ENCODE measurements at regions not wholly inside any gene's neighbourhood (a gene's known extent, or its start where the extent isn't known, plus 50 kb on each side); places are given as distances from the start of the nearest gene placed in this dataset.
A peak's percentile ranks its signal among the peaks of the same experiment; 100 is the strongest.
"Not testable (repeated sequence)": the region's sequence is repeated elsewhere in the genome, so short reads cannot be mapped to it uniquely, and the experiment has no call there.

- DNase-seq (ENCODE audit: low spot score), result no peak
Measured at GRCh38 chr5:60517094-60517694, 182.8 kb downstream of the DEPDC1B start.

GRCh38 chr5:60516688-60517087 lies 183.3 kb downstream of the DEPDC1B start:
- no peak for DNase-seq (ENCODE audit: low spot score)

DNA sequence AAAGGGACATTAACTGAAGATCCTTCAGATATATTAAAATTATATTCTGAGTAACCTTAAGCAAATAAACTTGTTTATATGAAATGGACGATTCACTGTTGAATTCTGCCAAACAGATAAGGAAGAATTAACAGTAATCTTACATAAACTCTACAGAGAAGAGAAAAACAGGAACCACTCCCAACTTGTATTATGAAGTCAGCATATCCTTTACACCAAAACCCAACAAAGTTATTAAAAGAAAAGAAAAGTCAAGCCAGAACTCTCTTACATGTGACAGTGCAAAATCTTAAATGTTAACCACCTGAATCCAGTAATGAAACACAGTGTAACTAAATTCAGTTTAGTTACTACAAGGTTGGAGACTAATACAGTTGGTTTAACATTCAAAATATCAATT lies 185.8 kb downstream of the DEPDC1B start:
- DNase-seq (ENCODE audit: low spot score), result no peak

DNA sequence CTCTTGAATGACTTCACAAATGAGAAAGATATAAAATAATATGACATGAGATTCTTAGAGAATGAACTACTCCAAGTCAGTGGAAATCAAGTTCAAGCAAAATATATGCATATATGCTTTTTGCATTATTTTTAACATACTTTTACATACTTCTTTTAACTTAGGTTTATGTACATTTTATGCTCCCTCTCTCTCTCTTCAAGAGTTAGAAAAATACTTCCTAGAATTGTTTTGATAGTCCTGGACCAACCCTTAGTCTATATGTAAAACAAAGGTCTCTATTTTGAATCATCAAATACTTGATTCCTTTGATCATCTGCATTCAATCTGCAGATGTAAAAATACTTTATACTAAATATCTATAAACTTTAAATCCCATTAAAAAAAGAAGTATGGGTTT lies 187.8 kb downstream of the DEPDC1B start:
- no peak for DNase-seq (ENCODE audit: low spot score)

GRCh38 chr5:60510663-60511062 lies 189.3 kb downstream of the DEPDC1B start:
- no peak for DNase-seq (ENCODE audit: low spot score)

DNA sequence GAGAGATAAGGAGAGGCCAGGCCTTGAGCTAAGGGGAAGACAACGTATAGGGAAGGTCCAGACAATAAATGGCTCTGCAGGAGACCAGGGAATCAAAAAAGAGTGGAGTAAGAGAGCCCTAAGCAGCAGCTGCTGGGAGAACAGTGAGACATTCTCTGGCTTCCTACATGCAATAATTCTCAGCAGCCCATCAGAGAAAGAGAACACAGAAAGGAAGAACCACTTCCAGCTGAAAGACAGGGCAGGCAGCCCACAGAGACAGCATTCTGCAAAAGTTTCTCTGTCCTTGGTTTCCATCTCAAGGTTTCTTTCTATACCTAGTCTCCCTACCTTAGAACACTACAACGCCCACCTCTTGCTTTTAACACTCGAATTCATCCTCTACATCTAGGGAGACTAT lies 189.9 kb downstream of the DEPDC1B start:
- DNase-seq (ENCODE audit: low spot score), result no peak

GRCh38 chr5:60509519-60509918 lies 190.4 kb downstream of the DEPDC1B start:
- no peak for DNase-seq (ENCODE audit: low spot score)

DNA sequence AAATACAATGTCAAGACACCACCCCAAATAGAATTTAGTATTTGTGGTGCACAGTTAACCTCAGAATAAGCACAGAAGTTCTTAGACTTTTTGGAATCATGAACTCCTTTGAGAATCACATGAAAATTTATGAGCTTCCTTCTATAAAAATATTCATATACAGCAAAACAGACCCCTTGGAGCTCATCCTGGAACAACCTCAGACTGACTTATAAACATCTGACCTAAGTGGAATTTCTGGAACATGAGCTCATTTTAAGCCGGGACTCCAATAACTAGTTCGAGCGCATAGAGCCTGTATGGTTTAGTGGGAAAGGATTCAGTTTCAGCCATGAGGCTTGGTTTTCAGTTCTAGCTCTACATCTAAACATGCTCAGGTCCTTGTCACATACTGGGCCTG lies 192.3 kb downstream of the DEPDC1B start:
- DNase-seq (ENCODE audit: low spot score), result peak; percentile 30

DNA sequence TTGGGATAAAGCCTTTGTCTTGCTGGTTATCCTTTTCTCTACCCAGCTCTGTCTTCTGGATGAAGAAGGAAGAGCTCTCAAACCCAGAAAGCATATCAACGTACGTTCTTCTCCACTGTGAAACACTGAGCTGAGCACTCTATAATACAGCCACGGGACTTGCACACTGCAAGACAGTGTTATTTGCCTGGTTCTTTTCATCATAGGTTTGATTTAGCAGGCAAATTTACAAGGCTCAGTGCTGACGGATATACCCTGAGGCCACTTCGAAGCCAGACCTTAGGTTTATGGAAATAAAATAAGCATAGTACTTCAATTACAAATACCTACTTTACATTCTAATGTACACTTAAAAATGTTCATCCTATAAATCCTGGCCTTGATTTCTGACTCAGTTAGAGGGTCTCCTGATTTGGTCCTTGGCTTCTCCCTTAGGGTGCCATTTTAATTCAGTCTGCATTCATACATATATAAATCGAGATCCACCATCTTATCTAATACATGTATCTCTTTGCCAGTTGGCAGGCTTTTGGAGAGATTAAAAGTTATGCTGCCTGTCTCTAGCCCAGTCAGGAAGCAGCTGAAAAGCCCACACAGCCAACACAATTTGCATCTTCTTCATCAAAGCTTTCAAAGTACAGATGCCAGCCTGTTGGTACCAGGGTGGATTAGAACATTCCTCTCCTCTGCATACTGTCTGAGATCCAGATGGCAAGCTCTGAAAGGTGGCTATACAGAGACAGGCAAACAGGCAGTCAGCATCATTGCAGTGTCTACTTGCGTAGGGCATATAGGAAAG lies 194.4 kb downstream of the DEPDC1B start:
- DNase-seq (ENCODE audit: low spot score), result no peak

DNA sequence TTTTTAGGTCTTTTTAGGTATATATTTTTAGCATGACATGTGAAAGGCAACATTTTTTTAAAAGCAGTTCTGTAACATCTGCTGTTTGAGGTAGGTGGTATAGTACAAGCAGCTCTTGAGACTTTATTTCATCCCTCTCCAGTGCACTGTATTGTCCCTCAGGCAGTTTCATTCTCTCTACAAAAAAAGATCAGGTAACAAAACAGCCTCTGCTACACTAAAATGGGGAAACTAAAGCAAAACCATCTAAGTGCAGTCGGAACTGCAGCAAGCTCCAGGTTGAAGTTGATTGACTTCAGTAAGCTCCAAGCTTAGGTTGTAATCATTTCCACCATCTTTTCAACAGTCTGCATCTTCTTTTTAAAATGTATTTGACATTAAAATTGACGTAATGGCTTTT lies 195.6 kb downstream of the DEPDC1B start:
- DNase-seq (ENCODE audit: low spot score), result no peak

- DNase-seq (ENCODE audit: low spot score), result no peak
Measured at GRCh38 chr5:60503771-60504170, 196.2 kb downstream of the DEPDC1B start.

DNA sequence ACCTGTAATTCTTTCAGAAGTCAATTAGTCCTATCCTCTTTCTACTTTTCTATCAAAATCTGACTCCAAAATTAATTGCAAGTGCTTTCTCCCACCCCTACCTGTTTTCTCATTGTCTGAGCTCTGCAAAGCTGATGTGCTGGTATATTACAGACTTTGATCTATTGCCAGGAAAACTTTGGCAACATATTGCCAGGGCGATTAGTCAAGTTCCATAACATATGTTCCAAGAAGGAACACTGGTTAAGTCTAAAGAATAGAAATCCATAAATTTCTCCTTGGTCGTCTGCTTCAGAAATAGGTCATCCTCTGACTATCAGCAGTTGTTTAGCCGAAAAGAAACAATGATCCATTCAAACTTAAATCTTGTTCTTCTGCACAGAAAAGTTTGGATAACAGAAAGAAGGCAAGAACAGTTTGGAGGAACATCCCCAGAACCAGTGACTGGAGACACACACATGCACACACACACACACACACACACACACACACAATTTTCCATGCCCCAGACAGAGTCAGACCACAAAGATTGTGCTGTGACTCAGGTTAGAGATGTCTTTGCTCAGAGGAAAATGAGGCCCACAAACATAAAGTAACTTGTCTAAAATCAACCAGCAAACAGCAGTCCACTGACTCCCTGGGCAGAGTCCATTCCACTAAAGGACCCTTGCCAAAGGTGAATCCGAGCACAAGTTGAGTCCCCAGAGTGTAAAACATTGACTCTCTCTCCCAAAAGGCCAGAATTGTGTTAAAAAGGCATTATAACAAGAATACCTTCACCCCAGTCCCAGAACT lies 202.1 kb downstream of the DEPDC1B start:
- peak; percentile 48 for DNase-seq (ENCODE audit: low spot score)

DNA sequence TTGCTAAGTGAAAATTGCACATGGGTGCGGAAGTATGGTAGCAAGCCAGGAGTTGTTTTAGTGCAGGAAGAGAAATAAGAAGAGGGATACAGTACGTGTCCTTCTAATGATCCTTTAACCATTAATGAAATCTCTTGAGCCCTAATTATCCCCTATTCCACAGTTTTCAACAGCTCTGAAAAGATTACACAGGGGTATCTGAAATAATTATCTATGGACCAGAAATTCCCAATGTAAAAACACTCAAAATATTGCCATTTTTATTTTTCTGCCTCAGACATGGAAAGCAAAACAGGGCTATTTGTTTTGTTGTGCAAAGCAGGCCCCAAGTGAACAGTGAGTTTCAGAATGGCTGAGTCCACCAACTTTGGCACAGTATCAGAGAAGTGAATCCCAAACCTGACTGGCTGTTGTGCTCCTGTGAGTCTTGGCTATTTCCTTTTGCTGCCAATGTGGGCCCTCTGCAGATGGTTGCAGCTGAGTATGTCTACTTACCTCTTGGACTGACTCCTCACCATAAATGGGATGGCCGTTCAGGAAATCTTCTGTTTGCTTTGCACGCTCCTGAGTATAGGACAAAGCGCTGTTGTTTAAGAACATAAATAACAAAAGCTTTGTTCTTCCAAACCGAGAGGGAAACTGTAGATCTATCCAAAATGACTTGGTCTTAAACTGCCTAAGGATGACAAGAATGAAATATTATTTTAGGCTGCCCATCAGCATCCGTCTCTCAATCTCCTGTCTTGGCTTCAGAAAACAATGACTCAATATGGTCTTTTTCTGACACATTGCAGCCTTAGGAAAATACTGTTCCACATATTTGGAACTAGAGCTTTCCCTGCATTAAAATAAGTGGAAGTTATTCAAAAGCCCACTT lies 204.1 kb downstream of the DEPDC1B start:
- DNase-seq (ENCODE audit: low spot score), result no peak

DNA sequence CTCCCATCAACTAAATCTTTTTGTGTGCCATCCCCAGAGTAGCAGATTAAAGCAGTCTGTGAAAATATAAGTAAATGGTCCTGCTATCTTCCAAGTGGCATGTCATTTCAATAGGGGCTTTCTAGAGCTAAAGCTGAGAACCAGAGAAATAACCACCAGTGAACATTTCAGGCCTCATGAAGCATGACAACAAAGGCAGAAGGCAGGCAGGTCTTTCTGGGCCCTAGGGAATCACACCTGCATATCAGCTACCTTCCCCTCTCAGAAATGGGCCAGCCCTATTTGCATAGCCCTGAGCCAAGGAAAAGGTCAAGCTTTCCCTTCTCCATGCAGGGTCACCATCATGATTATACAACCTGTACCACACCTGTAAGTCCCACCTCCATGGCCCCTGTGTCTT lies 205.3 kb downstream of the DEPDC1B start:
- no peak for DNase-seq (ENCODE audit: low spot score)

DNA sequence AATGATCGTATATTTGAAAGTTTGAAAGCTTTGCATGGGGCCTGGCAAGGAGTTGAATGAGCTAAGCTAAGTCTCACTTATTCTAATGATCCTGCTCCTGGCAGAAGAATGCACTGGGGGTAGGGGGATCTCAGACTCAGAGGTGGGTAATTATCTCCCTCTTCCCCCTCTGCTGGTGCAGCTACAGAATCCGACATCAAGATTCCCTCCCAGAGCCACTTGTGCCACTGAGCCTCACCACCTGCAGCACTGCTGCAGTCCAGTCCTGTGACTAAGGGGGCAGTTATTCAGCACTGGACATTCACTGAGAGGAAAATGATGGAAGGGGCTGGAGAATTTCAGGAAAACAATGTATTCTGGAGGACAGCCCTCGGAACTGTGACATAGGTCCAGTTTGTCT lies 205.8 kb downstream of the DEPDC1B start:
- no peak for DNase-seq (ENCODE audit: low spot score)

- DNase-seq (ENCODE audit: low spot score), result no peak
Measured at GRCh38 chr5:60493372-60493771, 206.6 kb downstream of the DEPDC1B start.

GRCh38 chr5:60492958-60493357 lies 207.0 kb downstream of the DEPDC1B start:
- peak; percentile 41 for DNase-seq (ENCODE audit: low spot score)

DNA sequence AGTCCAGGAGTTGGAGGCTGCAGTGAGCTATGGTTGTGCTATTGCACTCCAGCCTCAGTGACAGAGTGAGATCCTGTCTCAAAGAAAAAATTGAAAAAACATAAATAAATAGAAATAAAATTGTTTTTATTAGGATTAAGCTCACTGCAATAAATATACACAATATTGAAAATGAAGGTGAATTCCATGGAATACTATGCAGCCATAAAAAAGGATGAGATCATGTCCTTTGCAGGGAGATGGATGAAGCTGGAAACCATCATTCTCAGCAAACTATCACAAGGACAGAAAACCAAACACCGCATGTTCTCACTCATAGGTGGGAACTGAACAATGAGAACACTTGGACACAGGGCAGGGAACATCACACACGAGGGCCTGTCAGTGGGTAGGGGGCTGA lies 207.6 kb downstream of the DEPDC1B start:
- not testable (repeated sequence) for DNase-seq (ENCODE audit: low spot score)

GRCh38 chr5:60490597-60491166 lies 209.3 kb downstream of the DEPDC1B start:
- no peak for DNase-seq (ENCODE audit: low spot score)

- DNase-seq (ENCODE audit: low spot score), result no peak
Measured at GRCh38 chr5:60489856-60490255, 210.1 kb downstream of the DEPDC1B start.

- no peak for DNase-seq (ENCODE audit: low spot score)
Measured at GRCh38 chr5:60489377-60489776, 210.6 kb downstream of the DEPDC1B start.

Measured in H4 (cell line).